GM23338 (cell line): ENCODE measurements at regions not wholly inside any gene's neighbourhood (a gene's known extent, or its start where the extent isn't known, plus 50 kb on each side); places are given as distances from the start of the nearest gene placed in this dataset.

Experiments used
- ATAC-seq: fragments of 200-7000 bp; cut with Tn5 transposase; 3 replicates; pipeline ENCODE4 v1.9.1; 2020
- DNase-seq: peaks from one replicate; pipeline ENCODE4 v3.0.0-alpha.2; 2015; ENCODE audit warnings: low spot score
- H2AFZ ChIP-seq: fragments of 200-600 bp; sonication (generic); 2 replicates; pipeline ENCODE4 v1.8.0; 2016; ENCODE audit warnings: antibody characterized with exemption, mild to moderate bottlenecking, moderate library complexity
- H3F3A ChIP-seq: fragments of 200-600 bp; sonication (generic); replicated peaks from 2 replicates; pipeline ENCODE4 v1.8.0; 2017; ENCODE audit warnings: antibody characterized with exemption, mixed run types, low read depth
- H3K27ac ChIP-seq: fragments of 200-600 bp; sonication (generic); 2 replicates; pipeline ENCODE4 v1.6.1; 2016; ENCODE audit warnings: low read depth
- H3K27me3 ChIP-seq: fragments of 200-600 bp; sonication (generic); 2 replicates; pipeline ENCODE4 v1.8.0; 2016; ENCODE audit warnings: mild to moderate bottlenecking, mixed run types, moderate library complexity; ENCODE audit not compliant: insufficient read depth
- H3K36me3 ChIP-seq: fragments of 200-600 bp; sonication (generic); 2 replicates; pipeline ENCODE4 v1.8.0; 2016; ENCODE audit warnings: mild to moderate bottlenecking; ENCODE audit not compliant: insufficient read depth
- H3K4me1 ChIP-seq: fragments of 200-600 bp; sonication (generic); 2 replicates; pipeline ENCODE4 v1.8.0; 2016; ENCODE audit warnings: mild to moderate bottlenecking, moderate library complexity; ENCODE audit not compliant: insufficient read depth
- H3K4me2 ChIP-seq: fragments of 200-600 bp; sonication (generic); 2 replicates; pipeline ENCODE4 v1.7.1; 2017; ENCODE audit warnings: mixed run types
- H3K4me3 ChIP-seq: fragments of 200-600 bp; sonication (generic); 2 replicates; pipeline ENCODE4 v1.6.1; 2016; ENCODE audit warnings: mixed run types
- H3K79me2 ChIP-seq: fragments of 200-600 bp; sonication (generic); replicated peaks from 2 replicates; pipeline ENCODE4 v1.8.0; 2017; ENCODE audit warnings: mild to moderate bottlenecking; ENCODE audit not compliant: insufficient read depth
- H3K9me2 ChIP-seq: fragments of 200-600 bp; sonication (generic); 2 replicates; pipeline ENCODE4 v1.8.0; 2017; ENCODE audit not compliant: insufficient read depth
- H4K20me1 ChIP-seq: fragments of 200-600 bp; sonication (generic); replicated peaks from 2 replicates; pipeline ENCODE4 v1.8.0; 2017; ENCODE audit warnings: mild to moderate bottlenecking; ENCODE audit not compliant: insufficient read depth
- H3K27ac Mint-ChIP-seq: 2 replicates; pipeline ENCODE4 v1.8.0; 2020; ENCODE audit warnings: inconsistent platforms, mild to moderate bottlenecking, moderate library complexity, mixed read lengths
- H3K27me3 Mint-ChIP-seq: 3 replicates; pipeline ENCODE4 v1.8.0; 2022; ENCODE audit warnings: low read depth, mild to moderate bottlenecking, moderate library complexity, mixed read lengths, inconsistent platforms; ENCODE audit not compliant: insufficient read depth, poor library complexity
- H3K36me3 Mint-ChIP-seq: 3 replicates; pipeline ENCODE4 v1.8.0; 2021; ENCODE audit warnings: low read depth, mild to moderate bottlenecking, inconsistent platforms, moderate library complexity, mixed read lengths
- H3K4me1 Mint-ChIP-seq: 3 replicates; pipeline ENCODE4 v1.8.0; 2020; ENCODE audit warnings: mild to moderate bottlenecking, inconsistent platforms, mixed read lengths
- H3K4me3 Mint-ChIP-seq: 3 replicates; pipeline ENCODE4 v1.8.0; 2021; ENCODE audit warnings: moderate library complexity, mild to moderate bottlenecking, inconsistent platforms, mixed read lengths
- H3K9me3 Mint-ChIP-seq: 3 replicates; pipeline ENCODE4 v1.8.0; 2020; ENCODE audit warnings: moderate library complexity, mild to moderate bottlenecking, inconsistent platforms, mixed read lengths
- CREB1 ChIP-seq: fragments of 250-450 bp; sonication (Bioruptor Pico); IDR thresholded peaks from 2 replicates; pipeline ENCODE4 v1.5.0; 2020; ENCODE audit warnings: low read depth, mild to moderate bottlenecking, moderate library complexity
- CTCF ChIP-seq, 2 experiments: fragments of 200-600 bp in 1 of 2; sonication (generic) in 1 of 2; conservative IDR thresholded peaks; 2 replicates each; pipeline versions ENCODE4 v1.5.1 to v1.6.1; 2016 to 2017; ENCODE audit warnings: antibody characterized with exemption in 2 of 2, low read depth in 2 of 2, mild to moderate bottlenecking in 2 of 2, moderate library complexity in 1 of 2
- ETS1 ChIP-seq: IDR thresholded peaks from 2 replicates; pipeline ENCODE4 v1.6.1; 2016; ENCODE audit warnings: antibody characterized with exemption
- JUNB ChIP-seq: IDR thresholded peaks from one replicate; pipeline ENCODE4 v1.6.1; 2016; ENCODE audit warnings: antibody characterized with exemption; ENCODE audit not compliant: unreplicated experiment
- REST ChIP-seq: IDR thresholded peaks from one replicate; pipeline ENCODE4 v1.6.1; 2018; ENCODE audit warnings: antibody characterized with exemption; ENCODE audit not compliant: unreplicated experiment
- STAT1 ChIP-seq: IDR thresholded peaks from one replicate; pipeline ENCODE4 v1.6.1; 2016; ENCODE audit warnings: antibody characterized with exemption; ENCODE audit not compliant: unreplicated experiment
- ZNF114 ChIP-seq: fragments of 250-450 bp; sonication (Bioruptor Pico); IDR thresholded peaks from 2 replicates; pipeline ENCODE4 v1.5.0; 2020; ENCODE audit warnings: mild to moderate bottlenecking, moderate library complexity
- ZNF331 ChIP-seq: fragments of 250-450 bp; sonication (Bioruptor Pico); IDR thresholded peaks from 2 replicates; pipeline ENCODE4 v1.5.0; 2020; ENCODE audit warnings: low read depth, mild to moderate bottlenecking, moderate library complexity

- H3K27ac Mint-ChIP-seq: no peak overlapping the region
- no peak overlapping the region for H3K4me3 Mint-ChIP-seq
- H3K9me3 Mint-ChIP-seq: no peaks in the 10 kb centered on the region
- Histone ChIP-seq H2AFZ (no peak overlapping the region), H3K27me3 (no peaks in the 10 kb centered on the region), H3K36me3 (no peaks in the 10 kb centered on the region), H4K20me1 (no peaks in the 10 kb centered on the region), H3F3A (no peaks in the 10 kb centered on the region), H3K4me3 (no peak overlapping the region), H3K9me2 (peaks cover 2% of the 10 kb centered on the region; the same call in 1 of the 2 replicates), H3K4me1 (no peaks in the 10 kb centered on the region), H3K79me2 (no peaks in the 10 kb centered on the region), H3K4me2 (no peak overlapping the region), H3K27ac (no peak overlapping the region)
- no peak for TF ChIP-seq CREB1
- no peak for TF ChIP-seq ETS1
- TF ChIP-seq ZNF331 (CRISPR knock-in tag): no peak
- no peak for TF ChIP-seq STAT1
- no peak for TF ChIP-seq REST
- no peak for TF ChIP-seq CTCF (conservative IDR thresholded peaks at IDR 0.05; ENCODE audit: low read depth in 2 of 2)
- TF ChIP-seq ZNF114 (CRISPR knock-in tag): no peak
- no peak for ATAC-seq
- H3K27me3 Mint-ChIP-seq: peaks cover 5% of the 10 kb centered on the region
- no peak for DNase-seq
- H3K36me3 Mint-ChIP-seq: no peaks in the 10 kb centered on the region
- H3K4me1 Mint-ChIP-seq: peaks cover 6% of the 10 kb centered on the region; the same call in 2 of the 3 replicates
Observed at GRCh38 chr15:98386561-98386960, 261.8 kb upstream of the IGF1R start.

GRCh38 chr15:98387866-98388265, 260.5 kb upstream of the IGF1R start:
- no peaks in the 10 kb centered on the region for H3K9me3 Mint-ChIP-seq
- peaks cover 6% of the 10 kb centered on the region; the same call in 2 of the 3 replicates for H3K4me1 Mint-ChIP-seq
- TF ChIP-seq CREB1: no peak
- TF ChIP-seq CTCF (conservative IDR thresholded peaks at IDR 0.05; ENCODE audit: low read depth in 2 of 2): no peak
- no peak for TF ChIP-seq REST
- no peak for TF ChIP-seq JUNB

More at GRCh38 chr15:98387866-98388265, 260.5 kb upstream of the IGF1R start:
- Histone ChIP-seq H2AFZ (no peak overlapping the region), H3F3A (no peaks in the 10 kb centered on the region), H3K27ac (no peak overlapping the region), H3K9me2 (no peaks in the 10 kb centered on the region), H3K4me3 (no peak overlapping the region), H3K79me2 (no peaks in the 10 kb centered on the region), H3K27me3 (no peaks in the 10 kb centered on the region), H3K36me3 (no peaks in the 10 kb centered on the region), H4K20me1 (no peaks in the 10 kb centered on the region), H3K4me1 (no peaks in the 10 kb centered on the region), H3K4me2 (no peak overlapping the region)
- no peak overlapping the region for H3K27ac Mint-ChIP-seq
- no peaks in the 10 kb centered on the region for H3K36me3 Mint-ChIP-seq
- peaks cover 5% of the 10 kb centered on the region for H3K27me3 Mint-ChIP-seq
- no peak overlapping the region for H3K4me3 Mint-ChIP-seq
- no peak for DNase-seq
- no peak for ATAC-seq
